VCaP (cell line): ENCODE measurements at regions not wholly inside any gene's neighbourhood (a gene's known extent, or its start where the extent isn't known, plus 50 kb on each side); places are given as distances from the start of the nearest gene placed in this dataset.
"Not testable (repeated sequence)": the region's sequence is repeated elsewhere in the genome, so short reads cannot be mapped to it uniquely, and the experiment has no call there.

ENCODE experiments used
- H3K27ac ChIP-seq: fragments of 450-650 bp; 2 replicates; pipeline ENCODE4 v1.5.1; 2017
- TF ChIP-seq, protein P1 (sequence below): fragments of 450-650 bp; conservative IDR thresholded peaks from 2 replicates; pipeline ENCODE4 v1.5.1; 2017; ENCODE audit warnings: mild to moderate bottlenecking, moderate library complexity

DNA sequence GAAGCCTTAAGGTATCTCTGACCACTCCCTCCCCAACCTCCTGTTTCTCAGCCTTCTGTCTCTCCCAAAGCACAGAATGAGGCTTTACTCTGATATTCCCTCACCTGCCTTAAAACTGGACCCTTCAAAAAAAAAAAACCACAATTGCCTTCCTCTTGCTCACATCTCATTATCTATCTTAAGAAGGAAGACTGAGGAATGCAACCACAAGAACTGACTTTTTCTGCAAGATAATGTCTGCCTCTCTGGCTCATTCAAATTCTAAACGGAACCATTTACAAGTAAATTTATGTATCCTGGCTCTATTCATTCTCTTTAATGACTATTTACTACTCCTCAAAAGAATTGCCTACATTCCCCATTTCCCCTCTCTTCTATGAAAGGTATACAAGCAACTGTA, 545.5 kb upstream of the HTR2C start:
- TF ChIP-seq, protein P1, sequence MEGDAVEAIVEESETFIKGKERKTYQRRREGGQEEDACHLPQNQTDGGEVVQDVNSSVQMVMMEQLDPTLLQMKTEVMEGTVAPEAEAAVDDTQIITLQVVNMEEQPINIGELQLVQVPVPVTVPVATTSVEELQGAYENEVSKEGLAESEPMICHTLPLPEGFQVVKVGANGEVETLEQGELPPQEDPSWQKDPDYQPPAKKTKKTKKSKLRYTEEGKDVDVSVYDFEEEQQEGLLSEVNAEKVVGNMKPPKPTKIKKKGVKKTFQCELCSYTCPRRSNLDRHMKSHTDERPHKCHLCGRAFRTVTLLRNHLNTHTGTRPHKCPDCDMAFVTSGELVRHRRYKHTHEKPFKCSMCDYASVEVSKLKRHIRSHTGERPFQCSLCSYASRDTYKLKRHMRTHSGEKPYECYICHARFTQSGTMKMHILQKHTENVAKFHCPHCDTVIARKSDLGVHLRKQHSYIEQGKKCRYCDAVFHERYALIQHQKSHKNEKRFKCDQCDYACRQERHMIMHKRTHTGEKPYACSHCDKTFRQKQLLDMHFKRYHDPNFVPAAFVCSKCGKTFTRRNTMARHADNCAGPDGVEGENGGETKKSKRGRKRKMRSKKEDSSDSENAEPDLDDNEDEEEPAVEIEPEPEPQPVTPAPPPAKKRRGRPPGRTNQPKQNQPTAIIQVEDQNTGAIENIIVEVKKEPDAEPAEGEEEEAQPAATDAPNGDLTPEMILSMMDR: no peak
- H3K27ac ChIP-seq: no peak overlapping the region

DNA sequence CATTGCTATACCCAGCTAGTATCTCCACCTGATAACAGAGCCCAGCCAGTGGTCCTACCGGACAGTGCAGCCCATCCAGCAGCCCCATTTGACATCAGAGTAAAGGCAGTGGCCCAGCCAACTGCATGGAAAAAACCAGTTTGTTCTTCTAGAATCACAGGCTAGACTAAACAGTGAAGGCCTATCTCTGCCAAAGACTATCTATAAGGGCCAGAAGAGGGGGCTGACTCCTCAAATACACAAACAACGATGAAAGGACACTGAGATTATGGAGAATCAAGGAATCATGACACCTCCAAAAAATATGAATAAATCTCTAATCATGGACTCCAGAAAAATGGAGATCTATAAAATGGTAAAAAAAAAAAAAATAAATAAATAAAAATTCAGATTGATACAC, 546.4 kb upstream of the HTR2C start:
- H3K27ac ChIP-seq: no peak overlapping the region
- TF ChIP-seq, protein P1: no peak

DNA sequence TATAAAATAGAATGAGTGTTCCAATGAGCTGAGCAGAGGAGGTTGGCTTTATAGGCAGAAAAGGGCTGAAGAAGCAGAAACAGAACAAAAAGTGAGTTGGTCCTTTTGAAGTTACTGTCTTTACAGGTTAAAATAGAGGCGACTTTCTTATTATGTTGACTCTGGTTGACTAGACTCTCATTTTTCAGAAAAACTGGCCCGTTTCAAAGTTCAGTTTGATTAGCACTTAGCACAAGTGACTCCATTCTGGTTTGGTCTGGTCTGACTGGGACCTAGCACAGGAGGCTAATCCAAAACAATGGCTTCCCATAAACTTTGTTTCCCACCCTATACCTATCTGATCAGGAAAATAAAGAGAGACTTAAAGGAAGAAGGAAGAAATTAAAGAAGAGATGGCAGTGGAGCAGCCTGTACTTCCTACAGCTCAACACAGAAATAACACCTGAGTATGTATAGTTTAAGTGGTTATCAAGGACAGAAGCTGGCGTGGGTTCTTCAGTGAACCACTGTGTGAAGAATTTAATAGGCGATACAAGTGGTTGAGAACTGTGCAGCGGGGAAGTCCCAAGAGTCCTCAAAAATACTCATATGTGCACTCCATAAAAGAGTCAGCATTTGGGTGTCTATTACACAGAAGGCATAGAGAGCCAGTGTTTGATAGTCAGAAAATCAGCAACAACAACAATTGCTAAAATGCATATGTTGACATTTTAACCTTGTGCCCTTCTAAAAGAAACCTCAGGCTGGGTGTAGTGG, 554.8 kb upstream of the HTR2C start:
- H3K27ac ChIP-seq: no peak overlapping the region
- TF ChIP-seq, protein P1: no peak

DNA sequence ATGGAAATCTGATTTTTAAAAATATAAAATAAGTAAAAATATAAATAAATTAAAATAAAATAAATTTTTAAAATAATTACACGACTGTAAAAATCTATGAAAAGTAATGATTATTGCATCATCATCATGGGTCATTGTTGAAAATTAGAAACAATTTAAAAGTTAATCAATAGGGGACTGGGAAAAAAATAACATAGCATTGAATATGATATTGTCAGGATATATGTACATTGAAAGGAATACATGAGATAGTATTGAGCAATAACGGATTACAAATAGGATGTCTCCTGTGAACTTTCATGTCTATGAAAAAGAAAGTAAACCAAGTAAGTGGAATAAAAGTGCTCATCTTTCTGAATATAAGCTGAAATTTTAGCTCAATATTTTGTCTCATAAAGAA, 566.8 kb upstream of the HTR2C start:
- TF ChIP-seq, protein P1: no peak
- H3K27ac ChIP-seq: no peak overlapping the region

DNA sequence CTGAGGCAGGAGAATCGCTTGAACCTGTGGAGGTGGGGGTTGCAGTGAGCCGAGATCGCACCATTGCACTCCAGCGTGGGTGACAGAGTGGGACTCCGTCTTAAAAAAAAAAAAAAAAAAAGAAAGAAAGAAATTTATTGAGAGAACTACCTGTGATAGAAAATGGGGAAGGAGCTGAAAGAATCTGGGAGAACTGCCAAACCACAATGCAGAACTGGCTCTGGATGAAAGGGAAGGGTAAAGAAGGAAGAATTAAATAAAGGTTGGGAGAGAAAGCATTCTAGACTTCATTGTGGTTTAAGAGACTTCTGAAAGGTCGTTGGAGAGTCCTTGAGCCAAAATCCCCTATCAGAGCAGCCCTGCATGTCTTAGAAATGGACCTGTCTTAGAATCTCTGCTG, 567.9 kb upstream of the HTR2C start:
- no peak overlapping the region for H3K27ac ChIP-seq
- TF ChIP-seq, protein P1: no peak

DNA sequence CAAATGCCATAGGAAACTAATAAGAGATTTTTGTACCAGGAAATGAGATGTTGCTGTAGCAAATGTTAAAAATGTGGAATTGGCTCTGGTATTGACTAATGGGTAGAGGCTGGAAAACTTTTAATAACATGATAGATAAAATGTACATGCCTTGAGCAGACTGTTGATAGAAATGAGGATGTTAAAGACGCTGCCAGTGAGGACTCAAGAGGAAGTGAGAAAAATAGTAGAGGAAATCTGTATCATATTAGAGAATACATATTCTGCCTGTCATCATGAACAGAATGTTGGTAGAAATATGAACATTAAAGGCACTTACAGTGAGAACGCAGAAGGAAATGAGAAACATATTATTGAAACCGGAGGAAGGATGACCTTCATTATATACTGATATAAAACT, 577.2 kb upstream of the HTR2C start:
- TF ChIP-seq, protein P1: no peak

DNA sequence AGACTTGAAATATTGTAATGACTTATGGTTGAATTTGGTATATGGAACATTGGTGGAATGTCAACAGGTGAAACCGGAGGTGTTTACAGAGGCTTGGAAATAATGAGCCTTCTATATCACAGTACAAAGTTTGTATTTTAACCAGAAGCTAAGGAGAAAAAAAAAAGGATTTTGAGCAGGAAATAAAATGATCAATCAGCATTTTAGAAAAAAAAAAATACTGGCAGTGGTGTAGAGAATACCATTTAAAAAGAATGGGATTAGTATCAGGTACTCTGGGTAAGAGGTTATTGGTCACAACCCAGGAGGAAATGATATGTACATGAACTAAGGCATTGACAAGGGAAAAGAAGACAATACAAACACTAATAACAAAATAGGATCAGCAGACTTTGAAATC, 587.1 kb upstream of the HTR2C start:
- TF ChIP-seq, protein P1: no peak
- no peak overlapping the region for H3K27ac ChIP-seq

More for the DNA sequence above, 577.2 kb upstream of the HTR2C start:
- H3K27ac ChIP-seq: no peak overlapping the region

DNA sequence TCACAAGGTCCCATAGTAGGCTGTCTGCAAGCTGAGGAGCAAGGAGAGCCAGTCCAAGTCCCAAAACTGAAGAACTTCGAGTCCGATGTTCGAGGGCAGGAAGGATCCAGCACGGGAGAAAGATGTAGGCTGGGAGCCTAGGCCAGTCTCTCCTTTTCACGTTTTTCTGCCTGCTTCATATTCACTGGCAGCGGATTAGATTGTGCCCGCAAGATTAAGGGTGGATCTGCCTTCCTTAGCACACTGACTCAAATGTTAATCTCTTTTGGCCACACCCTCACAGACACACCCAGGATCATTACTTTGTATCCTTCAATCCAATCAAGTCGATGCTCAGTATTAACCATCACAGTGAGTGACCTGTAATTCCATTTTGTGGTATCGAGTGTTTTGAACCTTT, 592.2 kb upstream of the HTR2C start:
- H3K27ac ChIP-seq: not testable (repeated sequence)

DNA sequence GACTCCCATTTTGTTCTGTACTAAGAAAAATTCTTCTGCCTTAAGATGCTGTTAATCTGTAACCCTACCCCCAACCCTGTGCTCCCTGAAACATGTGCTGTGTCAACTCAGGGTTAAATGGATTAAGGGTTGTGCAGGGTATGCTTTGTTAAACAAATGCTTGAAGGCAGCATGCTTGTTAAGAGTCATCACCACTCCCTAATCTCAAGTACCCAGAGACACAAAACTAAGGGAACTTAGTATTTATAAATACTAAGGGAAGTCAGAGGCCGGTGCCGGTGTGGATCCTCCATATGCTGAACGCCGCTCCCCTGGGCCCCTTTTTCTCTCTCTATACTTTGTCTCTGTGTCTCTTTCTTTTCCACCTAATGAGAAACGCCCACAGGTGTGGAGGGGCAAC, 593.2 kb upstream of the HTR2C start:
- H3K27ac ChIP-seq: not testable (repeated sequence)

DNA sequence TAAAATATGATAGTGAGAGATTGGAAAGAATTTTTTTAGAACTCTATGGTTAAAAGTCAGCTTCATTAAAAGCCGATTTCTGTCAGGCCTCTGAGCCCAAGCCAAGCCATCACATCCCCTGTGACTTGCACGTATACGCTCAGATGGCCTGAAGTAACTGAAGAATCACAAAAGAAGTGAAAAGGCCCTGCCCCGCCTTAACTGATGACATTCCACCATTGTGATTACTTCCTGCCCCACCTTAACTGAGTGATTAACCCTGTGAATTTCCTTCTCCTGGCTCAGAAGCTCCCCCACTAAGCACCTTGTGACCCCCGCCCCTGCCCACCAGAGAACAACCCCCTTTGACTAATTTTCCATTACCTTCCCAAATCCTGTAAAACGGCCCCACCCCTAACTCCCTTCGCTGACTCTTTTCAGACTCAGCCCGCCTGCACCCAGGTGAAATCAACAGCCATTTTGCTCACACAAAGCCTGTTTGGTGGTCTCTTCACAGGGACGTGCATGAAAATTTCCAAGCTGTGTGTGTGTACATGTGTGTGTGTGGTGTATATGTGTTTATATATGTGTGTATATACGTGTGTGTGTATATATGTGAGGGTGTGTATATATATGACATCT, 595.5 kb upstream of the HTR2C start:
- H3K27ac ChIP-seq: not testable (repeated sequence)
